Spleen (tissue), 7 donors: ENCODE measurements at regions not wholly inside any gene's neighbourhood (a gene's known extent, or its start where the extent isn't known, plus 50 kb on each side); places are given as distances from the start of the nearest gene placed in this dataset.

Experiments used
- CTCF ChIP-seq, 11 experiments: fragments of 200-600 bp in 7 of 11; fragments of 450-650 bp in 4 of 11; sonication (generic) in 4 of 11; IDR thresholded peaks in 8 of 11; conservative IDR thresholded peaks in 3 of 11; 1 replicate in 7 of 11; 2 replicates in 4 of 11; pipeline versions ENCODE4 v1.4.0 to v1.8.0; 2016 to 2021; ENCODE audit warnings: antibody characterized with exemption in 11 of 11, inconsistent platforms in 4 of 11, mild to moderate bottlenecking in 1 of 11
- POLR2A ChIP-seq, 3 donors: fragments of 450-650 bp; IDR thresholded peaks; one replicate each; pipeline ENCODE4 v1.5.1; 2017; ENCODE audit warnings: antibody characterized with exemption in 3 of 3, mild to moderate bottlenecking in 1 of 3
- POLR2AphosphoS5 ChIP-seq, 3 donors: sonication (generic); formaldehyde crosslinking; IDR thresholded peaks; one replicate each; pipeline ENCODE4 v1.5.1; 2017; ENCODE audit warnings: antibody characterized with exemption in 3 of 3
- donor health status: DM: no; HTN: no; CAD: no; lungs with moderate emphysema.
- donor health status: DM: no; HTN: no; CAD: no.
- donor health status: DM: no; HTN: no; CAD: no.

DNA sequence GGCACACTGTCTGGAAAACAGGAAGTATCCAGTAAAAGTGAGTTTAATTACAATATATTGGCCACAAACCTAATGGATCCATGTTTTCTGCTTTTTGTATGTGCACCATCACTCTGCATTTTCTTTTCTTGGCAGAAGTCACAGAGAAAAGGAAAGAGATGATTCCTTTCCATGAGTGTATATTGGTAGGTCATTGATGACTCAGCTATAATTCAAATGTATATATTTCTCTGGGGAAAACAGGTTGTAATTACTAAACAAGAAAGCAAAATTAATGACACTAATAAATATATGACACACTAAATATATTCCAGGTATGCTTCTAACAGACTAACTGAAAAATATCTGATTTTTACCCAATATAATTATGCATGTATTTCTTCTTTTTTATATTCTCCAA is 105.9 kb upstream of the PCDH15 start:
- TF ChIP-seq CTCF (IDR thresholded peaks at IDR 0.05 in 8 of 11, conservative IDR thresholded peaks at IDR 0.05 in 3 of 11) = no peak
- TF ChIP-seq POLR2A (IDR thresholded peaks at IDR 0.05) = no peak
- TF ChIP-seq POLR2AphosphoS5 (IDR thresholded peaks at IDR 0.05) = no peak
